ENCODE measurements at regions not wholly inside any gene's neighbourhood (a gene's known extent, or its start where the extent isn't known, plus 50 kb on each side); places are given as distances from the start of the nearest gene placed in this dataset.
"Not testable (repeated sequence)": the region's sequence is repeated elsewhere in the genome, so short reads cannot be mapped to it uniquely, and the experiment has no call there.

DNA sequence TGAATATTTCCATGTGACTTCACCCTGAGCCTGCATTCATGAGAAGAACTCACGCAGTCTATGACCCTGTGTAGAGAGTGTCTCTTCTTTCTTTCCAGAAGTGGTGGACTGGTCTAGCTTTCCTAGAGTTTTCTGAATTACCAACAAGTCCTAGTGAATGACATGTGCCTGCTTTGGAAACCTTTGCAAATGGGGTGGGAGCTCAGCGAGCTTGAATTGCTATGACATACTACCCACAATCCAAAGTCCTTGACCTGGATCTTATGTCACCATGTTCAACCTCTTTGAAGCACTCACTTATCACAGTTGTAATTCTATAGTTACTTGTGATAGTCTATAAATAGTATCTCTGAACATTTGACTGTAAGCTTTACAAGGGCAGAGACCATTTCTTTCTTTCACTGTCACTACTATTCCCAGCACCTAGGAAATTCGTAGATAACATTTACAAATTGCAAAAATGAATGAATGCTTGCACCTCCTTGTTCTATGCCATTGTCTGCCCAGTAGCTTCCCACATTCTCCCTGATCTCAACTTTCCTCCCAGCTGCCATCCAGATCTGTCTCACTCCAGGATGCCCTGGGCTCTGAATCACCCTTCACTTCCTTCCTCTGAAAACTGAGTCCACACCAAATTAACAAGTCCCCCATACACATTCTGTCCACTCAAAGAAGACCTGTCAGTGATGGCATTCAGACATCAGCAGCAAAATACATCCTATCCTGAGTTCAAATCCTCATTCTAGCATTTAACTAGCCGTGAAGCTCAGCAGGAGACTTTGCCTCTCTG, 201.9 kb upstream of the SESN3 start:
- no peak for DNase-seq

DNA sequence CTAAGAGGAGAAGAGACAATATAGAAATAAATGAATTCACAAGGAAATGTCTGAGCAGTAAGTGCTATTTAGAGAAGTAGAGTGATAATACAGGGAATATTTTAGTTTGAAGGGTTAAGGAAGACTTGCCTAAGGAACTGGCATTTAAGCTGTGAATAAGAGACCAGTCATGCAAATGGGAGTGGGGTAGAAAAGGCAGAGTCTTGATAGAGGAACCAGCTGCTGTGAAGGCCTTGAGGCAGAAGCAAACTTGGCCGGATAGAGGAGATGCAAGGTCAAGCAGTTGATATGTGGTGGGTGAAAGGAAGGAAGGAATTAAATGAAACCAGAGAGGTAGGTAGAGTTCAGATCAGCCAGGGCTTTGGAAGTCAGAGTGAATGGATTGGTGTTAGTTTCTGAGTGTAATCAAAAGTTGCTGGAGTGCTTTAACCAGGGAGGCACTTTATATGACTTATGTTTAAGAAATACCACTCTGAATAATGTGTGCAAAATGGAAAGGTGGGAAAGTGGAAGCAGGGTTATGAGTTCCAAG, 198.4 kb upstream of the SESN3 start:
- no peak for DNase-seq

DNA sequence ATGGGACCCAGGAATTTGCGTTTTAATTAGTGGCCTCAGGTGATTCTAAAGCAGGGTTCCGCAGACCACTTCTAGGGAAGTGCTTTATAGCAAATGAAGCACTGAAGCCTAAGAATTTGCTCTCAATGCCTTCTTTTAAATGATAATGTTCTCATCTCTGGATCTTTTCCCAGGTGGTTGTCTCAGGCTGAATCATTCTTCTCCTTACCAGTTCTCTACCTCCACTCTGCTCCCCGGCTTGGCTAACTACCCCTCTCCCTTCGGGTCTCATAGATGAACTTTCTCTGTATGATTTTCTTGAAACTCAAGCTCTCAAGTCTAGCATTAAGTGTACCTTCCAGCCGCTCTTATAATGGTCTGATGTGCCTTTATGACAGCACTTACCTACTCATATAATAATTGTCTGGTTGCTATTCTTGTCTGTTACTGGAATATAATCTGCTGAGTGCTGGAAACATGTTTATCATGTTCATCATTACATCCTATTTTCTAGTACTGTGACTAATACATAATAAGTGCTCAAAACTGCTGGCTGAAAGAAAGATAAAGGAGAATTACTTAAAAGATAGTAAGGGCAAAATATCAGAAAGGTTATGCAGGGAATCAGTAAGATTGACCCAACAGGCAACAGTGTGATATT, 195.9 kb upstream of the SESN3 start:
- DNase-seq = no peak

GRCh38 chr11:95419915-95420314, 188.9 kb upstream of the SESN3 start:
- DNase-seq = no peak

DNA sequence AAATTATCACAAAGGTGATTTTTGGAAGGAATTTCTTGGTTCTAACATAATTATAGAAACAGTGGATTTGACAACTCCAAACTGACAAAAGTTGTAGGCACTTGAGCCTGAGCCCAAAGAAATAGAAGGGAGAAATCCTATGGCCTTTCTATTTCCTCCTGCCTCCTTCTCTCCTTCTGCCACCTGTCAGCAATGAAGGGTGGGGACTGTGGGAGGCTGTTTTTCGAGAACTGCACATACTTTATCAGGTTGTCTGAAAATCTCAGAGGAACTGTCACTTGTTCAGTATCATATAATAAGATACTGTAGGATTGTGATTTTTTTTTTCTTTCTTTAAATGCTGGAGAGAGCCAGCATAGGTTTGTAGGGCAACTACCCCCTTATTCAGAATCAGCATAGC, 187.9 kb upstream of the SESN3 start:
- no peak for DNase-seq

GRCh38 chr11:95417832-95418231, 186.8 kb upstream of the SESN3 start:
- no peak for DNase-seq

GRCh38 chr11:95415837-95416304, 184.9 kb upstream of the SESN3 start:
- DNase-seq = no peak

DNA sequence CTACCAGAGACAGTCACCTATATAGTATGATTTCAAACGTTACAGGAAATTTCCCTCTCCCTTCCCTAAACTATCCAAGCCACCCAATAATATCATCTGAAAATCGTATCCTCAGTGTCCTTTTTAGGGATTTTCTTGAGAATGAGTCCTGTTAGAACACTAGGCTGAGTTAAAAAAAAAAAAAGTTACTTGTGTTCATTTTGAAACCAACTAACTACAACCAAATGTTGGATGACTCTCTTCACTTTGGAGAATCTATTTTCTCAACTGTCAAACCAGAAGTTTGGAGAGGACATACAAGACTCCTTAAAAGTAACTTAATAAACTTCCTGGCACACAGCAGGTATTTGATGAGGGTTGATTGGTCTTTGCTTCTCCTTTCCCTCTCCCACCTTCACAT, 183.2 kb upstream of the SESN3 start:
- no peak for DNase-seq

- no peak for DNase-seq
Observed at GRCh38 chr11:95413761-95414160, 182.8 kb upstream of the SESN3 start.

DNA sequence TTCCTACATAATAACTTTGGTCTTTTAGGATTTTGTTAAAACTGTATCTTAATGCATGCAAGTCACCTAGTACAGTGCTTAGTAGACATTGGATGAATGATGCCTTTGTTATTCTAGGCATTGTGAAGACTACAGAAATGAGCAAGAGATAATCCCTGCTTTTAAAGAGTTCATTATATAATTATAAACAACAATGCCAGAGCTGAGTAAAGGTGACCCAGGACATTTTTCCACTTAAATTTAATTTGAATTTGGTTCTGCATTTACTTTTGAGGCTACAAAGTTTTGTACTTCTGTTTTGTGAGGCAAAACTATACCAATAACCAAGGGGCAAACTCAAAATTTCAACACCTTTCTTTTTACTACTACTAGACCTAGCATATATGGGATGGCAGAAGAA, 182.0 kb upstream of the SESN3 start:
- no peak for DNase-seq

GRCh38 chr11:95412074-95412473, 181.1 kb upstream of the SESN3 start:
- DNase-seq = no peak

DNA sequence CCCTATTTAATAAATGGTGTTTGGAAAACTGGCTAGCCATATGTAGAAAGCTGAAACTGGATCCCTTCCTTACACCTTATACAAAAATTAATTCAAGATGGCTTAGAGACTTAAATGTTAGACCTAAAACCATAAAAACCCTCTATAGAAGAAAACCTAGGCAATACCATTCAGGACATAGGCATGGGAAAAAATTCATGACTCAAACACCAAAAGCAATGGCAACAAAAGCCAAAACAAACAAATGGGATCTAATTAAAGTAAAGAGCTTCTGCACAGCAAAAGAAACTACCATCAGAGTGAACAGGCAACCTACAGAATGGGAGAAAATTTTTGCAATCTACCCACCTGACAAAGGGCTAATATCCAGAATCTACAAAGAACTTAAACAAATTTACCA, 179.7 kb upstream of the SESN3 start:
- DNase-seq = not testable (repeated sequence)

GRCh38 chr11:95406271-95406670, 175.3 kb upstream of the SESN3 start:
- DNase-seq = no peak

DNA sequence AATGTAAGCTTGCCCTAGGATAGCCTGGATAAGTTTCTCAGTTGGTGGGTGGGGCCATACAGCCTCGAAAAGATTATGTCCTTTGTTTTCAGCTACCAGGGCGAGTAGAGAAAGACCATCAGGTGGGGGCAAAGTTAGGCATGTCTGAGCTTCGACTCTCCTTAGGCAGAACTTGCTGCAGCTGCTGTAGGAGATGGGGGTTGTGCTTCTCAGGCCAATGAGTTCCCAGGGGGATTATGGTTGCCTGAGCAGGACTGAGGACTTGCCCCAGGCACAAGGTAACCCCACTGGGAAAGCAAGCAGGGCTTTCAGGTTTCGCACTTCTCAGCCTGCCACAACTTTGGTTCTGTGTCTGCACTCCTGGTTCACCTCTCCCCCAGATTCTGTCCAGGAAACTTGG, 173.4 kb upstream of the SESN3 start:
- DNase-seq = no peak

- no peak for DNase-seq
Observed at GRCh38 chr11:95398437-95399112, 167.6 kb upstream of the SESN3 start.

- no peak for DNase-seq
Observed at GRCh38 chr11:95392644-95393043, 161.6 kb upstream of the SESN3 start.

GRCh38 chr11:95389427-95389826, 158.4 kb upstream of the SESN3 start:
- no peak for DNase-seq

DNA sequence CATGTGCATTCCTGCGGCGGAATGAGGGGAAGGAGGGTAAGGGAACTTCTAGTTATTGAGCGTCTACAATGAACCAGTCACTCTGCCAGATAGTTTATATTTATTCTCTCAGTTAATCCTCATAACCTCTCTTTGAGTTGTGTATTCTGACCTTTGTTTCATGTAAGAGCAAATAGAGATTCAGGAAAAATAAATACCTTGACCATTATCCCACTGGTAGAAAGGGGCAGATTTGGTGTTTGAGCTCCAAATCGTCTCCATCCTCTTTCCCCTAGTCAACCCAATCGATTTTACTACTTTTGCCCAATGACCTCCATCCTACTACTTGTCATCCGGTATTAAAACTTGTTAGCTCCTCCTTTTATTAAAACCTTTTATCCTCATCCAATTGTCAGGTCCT, 157.1 kb upstream of the SESN3 start:
- DNase-seq = no peak

- no peak for DNase-seq
Observed at GRCh38 chr11:95387325-95387724, 156.3 kb upstream of the SESN3 start.

DNA sequence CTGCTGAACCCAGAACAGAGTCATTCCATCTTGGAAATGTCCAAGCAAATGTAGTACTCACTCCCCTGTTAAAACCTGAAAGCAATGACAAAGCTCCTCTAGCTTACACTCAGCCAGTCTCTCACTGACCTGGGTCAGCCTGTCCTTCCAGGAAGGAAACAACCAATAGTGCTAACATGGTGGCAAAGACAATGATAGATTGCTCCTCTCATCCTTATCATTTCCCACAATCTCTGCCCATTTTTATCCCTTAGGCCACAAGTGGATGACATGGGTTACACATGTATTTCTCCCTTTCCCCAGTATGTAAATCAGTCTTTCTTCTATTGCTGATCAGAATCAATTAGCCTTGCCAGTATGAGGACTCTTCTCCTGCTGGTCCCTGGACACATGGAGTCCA, 154.6 kb upstream of the SESN3 start:
- DNase-seq = no peak

DNA sequence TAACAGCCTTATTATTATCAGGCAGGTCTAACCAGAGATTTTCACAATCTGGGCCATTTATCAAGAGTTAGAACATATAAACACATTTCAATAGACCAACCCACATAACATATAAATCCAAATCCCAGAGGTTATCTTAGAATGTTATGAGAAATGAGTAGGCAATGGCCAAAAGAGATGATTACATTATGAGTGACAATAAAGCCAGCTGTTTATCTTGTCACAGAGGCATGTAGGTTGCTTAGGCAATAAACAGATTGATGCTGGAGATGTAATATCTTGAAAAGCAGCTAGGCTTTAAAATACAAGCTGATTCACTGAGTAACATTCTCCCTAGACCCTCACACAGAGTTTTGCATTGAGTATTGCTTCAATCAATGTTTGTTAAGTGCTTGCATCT, 148.5 kb upstream of the SESN3 start:
- DNase-seq = no peak

GRCh38 chr11:95378789-95379188, 147.8 kb upstream of the SESN3 start:
- no peak for DNase-seq

DNA sequence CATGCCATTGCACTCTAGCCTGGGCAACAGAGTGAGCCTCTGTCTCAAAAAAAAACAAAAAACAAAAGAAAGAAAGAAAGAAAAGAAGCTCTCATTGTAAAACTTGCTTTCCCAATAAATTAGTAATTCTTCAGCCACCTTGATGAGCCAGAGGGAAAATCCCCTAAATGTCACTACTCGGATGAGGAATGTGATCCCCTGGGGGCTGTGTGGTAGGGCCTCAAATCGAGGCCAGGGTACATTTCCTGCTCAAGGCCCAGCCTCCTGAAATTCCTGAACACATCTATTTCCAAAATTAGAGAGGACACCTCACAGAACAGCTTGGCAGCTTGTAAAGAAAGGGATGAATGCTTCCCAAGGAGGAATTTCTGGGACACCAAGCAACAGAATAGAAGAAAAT, 147.1 kb upstream of the SESN3 start:
- DNase-seq = no peak

DNA sequence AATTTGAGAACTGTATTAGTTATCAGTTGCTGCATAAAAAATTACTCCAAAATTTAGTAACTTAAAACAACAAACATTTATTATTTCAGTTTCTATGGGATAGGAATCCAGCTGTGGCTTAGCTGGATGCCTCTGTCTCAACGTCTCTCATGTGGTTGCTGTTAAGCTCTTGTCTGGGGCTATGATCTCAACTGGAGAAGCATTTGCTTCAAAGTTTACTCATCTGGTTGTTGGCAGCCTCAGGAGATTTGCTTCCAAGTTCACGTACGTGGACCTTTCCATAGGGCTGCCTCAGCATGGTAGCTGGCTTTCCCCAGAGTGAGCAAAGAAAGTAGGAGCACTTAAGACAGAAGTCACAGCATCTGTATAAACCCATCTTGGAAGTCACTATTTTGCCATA, 144.9 kb upstream of the SESN3 start:
- peak; percentile 76 for DNase-seq
